IgD-negative memory B cell (primary cell): ENCODE measurements at regions not wholly inside any gene's neighbourhood (a gene's known extent, or its start where the extent isn't known, plus 50 kb on each side); places are given as distances from the start of the nearest gene placed in this dataset.

Experiments used
- H3K27ac Mint-ChIP-seq, 3 donors: one replicate each; pipeline ENCODE4 v1.8.0; 2020 to 2022; ENCODE audit warnings: mild to moderate bottlenecking in 3 of 3, mixed read lengths in 3 of 3, moderate library complexity in 1 of 3
- H3K27me3 Mint-ChIP-seq: one replicate; pipeline ENCODE4 v1.8.0; 2021; ENCODE audit warnings: mixed read lengths
- H3K36me3 Mint-ChIP-seq: one replicate; pipeline ENCODE4 v1.8.0; 2020; ENCODE audit warnings: mild to moderate bottlenecking, mixed read lengths
- H3K4me1 Mint-ChIP-seq, 3 donors: one replicate each; pipeline ENCODE4 v1.8.0; 2020 to 2022; ENCODE audit warnings: mixed read lengths in 3 of 3, mild to moderate bottlenecking in 1 of 3
- H3K4me3 Mint-ChIP-seq, 4 donors: one replicate each; pipeline ENCODE4 v1.8.0; 2020 to 2022; ENCODE audit warnings: mild to moderate bottlenecking in 4 of 4, mixed read lengths in 4 of 4, moderate library complexity in 3 of 4
- H3K9me3 Mint-ChIP-seq, 3 donors: one replicate each; pipeline ENCODE4 v1.8.0; 2020 to 2021; ENCODE audit warnings: mixed read lengths in 3 of 3, mild to moderate bottlenecking in 1 of 3

DNA sequence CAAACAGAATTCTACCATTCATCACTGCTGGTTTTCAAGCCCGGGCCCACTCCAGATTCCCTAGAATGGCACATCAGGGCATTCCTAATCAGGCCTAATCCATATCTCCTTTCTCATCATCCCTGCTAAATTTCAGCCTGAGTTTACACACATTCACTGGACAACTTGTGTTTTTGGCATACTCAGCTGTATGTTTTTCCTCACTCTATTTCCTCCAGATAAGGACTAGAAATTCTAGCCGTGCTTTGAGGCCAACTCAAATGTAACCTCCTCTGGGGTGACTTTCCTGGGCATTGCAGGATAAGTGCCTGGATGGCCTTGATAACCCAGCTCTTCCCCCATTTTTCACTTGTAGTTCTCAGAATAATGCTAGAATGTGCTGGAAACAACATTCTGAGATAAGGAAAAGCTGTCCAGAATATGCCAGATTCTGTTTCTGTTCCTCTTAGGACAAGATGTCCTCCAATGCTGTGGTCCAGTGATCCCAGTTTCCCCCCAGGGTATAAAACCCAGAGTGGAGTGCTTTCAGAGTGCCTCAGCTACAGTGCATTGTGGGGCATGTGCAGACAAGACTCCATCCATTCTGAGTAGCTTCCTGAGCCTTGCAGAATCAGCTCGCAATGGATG lies 66.9 kb upstream of the CLDN10 start:
- Mint-ChIP-seq H3K27me3 (no peaks in the 10 kb centered on the region), H3K4me3 (no peak overlapping the region), H3K36me3 (no peaks in the 10 kb centered on the region), H3K4me1 (no peaks in the 10 kb centered on the region), H3K27ac (no peak overlapping the region), H3K9me3 (no peaks in the 10 kb centered on the region)

DNA sequence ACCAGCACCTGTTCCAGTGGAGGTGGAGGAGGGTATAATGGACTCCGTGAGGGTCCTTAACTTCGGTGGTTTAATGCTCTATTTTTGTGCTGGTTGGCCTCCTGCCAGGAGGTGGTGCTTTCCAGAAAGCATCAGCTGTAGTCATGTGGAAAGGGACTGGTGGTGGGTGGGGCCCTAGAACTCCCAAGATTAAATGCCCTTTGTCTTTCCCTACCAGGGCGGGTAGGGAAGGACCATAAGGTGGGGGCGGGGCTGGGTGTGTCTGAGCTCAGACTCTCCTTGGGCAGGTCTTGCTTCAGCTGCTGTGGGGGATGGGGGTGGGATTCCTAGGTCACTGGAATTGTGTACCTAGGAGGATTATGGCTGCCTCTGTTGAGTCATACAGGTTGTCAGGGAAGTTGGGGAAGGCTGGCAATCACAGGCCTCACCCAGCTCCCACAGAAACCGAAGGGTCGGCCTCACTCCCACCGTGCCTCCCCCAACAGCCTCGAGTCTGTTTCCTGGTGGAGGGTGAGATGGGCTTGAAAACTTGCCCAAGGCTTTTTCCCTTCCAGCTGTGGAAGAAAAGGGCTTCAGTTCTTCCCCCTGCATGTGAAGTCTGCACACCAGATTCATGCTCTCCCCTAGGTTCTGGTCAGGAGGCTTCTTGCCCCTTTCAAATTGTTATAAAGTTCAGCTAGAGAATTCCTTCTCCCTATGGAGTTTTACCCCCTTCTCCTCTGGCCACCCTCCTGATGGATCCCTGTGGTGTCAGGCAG lies 60.3 kb upstream of the CLDN10 start:
- H3K4me1 Mint-ChIP-seq: peaks cover 0 to 2% (median 2%) of the 10 kb centered on the region in 3 donors
- no peaks in the 10 kb centered on the region for H3K36me3 Mint-ChIP-seq
- no peak overlapping the region for H3K27ac Mint-ChIP-seq
- H3K4me3 Mint-ChIP-seq: no peak overlapping the region
- H3K27me3 Mint-ChIP-seq: peaks cover 2% of the 10 kb centered on the region
- H3K9me3 Mint-ChIP-seq: peaks cover 2 to 11% (median 5%) of the 10 kb centered on the region in 3 donors

DNA sequence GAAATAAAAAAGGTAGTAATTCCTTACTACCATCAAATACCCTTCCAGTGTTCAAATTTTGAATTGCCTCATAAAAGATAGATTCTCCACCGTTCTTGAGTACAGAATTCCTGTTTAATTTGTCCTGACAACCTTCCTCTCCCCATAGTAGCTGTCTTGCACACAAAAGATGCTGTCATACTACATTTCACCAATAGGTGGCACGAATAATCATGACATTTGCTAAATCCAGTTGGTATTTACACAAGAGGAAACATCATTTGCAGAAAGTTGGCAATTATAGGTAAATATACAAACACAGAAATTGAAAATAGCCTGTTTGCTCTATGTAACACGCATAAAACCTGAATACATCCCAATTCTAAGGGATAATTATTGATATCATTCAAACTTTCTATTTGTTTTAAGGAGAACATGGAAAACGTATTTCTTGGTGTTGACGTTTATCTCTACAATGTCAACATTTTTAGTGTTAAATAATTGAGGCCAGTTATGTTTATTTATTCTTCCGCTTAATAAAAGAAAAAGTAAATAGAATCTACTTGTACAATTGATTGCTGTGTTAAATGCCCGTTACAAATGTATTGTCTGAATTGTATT lies 58.3 kb upstream of the CLDN10 start:
- H3K9me3 Mint-ChIP-seq: peaks cover 2 to 11% (median 5%) of the 10 kb centered on the region in 3 donors
- no peaks in the 10 kb centered on the region for H3K36me3 Mint-ChIP-seq
- peaks cover 0 to 2% (median 2%) of the 10 kb centered on the region in 3 donors for H3K4me1 Mint-ChIP-seq
- no peak overlapping the region for H3K4me3 Mint-ChIP-seq
- no peak overlapping the region for H3K27ac Mint-ChIP-seq
- peaks cover 5% of the 10 kb centered on the region for H3K27me3 Mint-ChIP-seq

DNA sequence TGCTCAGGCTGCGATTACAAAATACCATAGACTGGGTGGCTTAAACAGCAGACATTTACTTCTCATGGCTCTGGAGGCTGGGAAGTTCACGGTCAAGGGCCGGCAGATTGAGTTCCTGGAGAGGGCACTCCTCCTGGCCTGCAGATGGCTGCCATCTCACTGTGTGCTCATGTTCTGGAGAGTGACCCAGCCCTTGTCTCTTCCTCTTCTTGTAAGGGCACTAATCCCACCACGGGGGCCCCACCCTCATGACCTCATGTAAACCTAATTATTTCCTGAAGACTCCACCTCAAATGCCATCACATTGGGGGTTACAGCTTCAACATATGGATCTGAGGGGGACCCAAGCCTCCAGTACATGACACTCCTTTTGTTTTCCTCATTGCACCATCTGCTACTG lies 56.0 kb upstream of the CLDN10 start:
- Mint-ChIP-seq H3K4me3 (no peak overlapping the region), H3K9me3 (peaks cover 2 to 13% (median 12%) of the 10 kb centered on the region in 3 donors), H3K4me1 (peaks cover 0 to 2% (median 2%) of the 10 kb centered on the region in 3 donors), H3K27ac (no peak overlapping the region), H3K36me3 (no peaks in the 10 kb centered on the region), H3K27me3 (peaks cover 6% of the 10 kb centered on the region)

DNA sequence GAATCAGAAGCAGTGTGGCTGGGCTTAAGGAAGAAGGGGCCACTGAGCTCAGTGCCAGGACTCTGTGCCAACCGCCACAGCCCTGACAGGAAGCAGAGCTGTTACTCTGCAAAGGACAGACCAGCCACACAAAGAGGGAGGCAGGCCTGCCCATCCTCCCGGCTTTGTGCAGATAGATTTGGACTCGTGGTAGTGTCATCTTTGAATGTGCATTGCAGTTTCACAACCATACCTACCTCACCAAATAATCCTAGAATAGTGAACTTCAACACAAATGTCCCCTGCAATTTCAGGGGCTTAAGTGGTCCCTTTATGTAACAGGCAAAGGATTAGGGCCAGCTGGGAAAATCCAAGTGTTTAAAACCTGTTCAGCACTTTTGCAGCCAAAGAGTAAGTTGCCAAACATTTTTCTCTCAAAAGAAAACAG lies 55.1 kb upstream of the CLDN10 start:
- Mint-ChIP-seq H3K4me1 (peaks cover 0 to 2% (median 2%) of the 10 kb centered on the region in 3 donors), H3K27ac (no peak overlapping the region), H3K36me3 (peaks cover 3% of the 10 kb centered on the region), H3K9me3 (peaks cover 2 to 16% (median 14%) of the 10 kb centered on the region in 3 donors), H3K4me3 (no peak overlapping the region), H3K27me3 (peaks cover 6% of the 10 kb centered on the region)

DNA sequence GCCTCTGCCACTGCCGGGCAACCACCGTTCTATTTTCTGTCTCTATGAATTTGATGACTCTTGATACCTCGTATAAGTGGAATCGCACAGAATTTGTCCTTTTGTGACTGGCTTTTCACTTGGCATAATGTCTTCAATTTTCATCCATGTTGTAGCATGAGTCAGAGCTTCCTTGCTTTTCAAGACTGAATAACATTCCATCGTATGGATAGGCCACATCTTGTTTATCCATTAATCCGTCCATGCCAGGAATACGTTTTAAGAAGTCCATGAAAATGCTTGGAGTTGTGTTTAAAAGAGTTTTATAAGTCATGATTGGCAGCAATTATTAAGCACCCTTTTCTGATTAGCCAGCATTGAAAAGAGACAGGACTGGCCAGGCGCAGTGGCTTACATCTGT lies 53.6 kb upstream of the CLDN10 start:
- Mint-ChIP-seq H3K27me3 (peaks cover 6% of the 10 kb centered on the region), H3K36me3 (peaks cover 3% of the 10 kb centered on the region), H3K4me1 (peaks cover 0 to 2% (median 2%) of the 10 kb centered on the region in 3 donors), H3K4me3 (no peak overlapping the region), H3K9me3 (peaks cover 2 to 16% (median 14%) of the 10 kb centered on the region in 3 donors), H3K27ac (no peak overlapping the region)

DNA sequence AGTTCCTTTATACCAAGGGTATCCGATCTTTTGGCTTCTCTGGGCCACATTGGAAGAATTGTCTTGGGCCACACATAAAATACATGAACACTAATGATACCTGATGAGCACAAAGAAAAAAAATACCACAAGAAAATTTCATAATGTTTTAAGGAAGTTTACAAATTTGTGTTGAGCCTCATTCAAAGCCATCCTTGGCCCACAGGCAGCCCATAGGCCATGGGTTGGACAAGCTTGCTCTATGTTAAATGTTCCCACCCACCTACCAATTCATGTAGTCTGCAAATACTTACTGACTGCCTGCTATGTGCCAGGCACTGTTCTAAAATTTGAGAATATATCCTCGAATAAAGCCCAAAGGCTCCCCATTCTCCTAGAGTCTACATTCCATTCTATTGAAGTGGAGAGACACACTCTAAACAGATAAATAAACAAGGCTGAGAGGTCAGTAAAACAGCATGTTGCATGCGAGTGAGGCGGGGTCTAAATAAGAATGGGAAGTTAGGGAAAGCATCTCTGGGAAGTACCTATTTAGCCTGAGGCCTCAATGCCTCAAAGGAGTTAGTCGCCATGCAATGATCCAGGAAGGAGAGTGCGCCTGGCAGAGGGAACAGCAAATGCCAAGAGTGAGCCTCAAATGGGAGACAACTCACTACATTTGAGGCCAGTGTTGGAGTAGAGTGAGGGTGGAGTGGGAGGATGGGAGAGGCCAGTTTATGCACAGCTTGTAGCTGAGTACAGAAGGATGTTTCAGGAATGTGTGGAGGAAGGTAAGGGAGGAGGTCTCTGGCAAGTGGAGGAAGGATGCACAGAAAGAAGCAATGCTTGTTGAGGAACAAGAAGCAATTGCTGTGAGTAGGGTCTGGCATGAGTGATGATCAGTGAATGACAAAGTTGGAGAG lies 52.5 kb upstream of the CLDN10 start:
- H3K4me1 Mint-ChIP-seq: no peaks in the 10 kb centered on the region
- peaks cover 6% of the 10 kb centered on the region for H3K27me3 Mint-ChIP-seq
- H3K4me3 Mint-ChIP-seq: no peak overlapping the region
- H3K36me3 Mint-ChIP-seq: peaks cover 3% of the 10 kb centered on the region
- H3K27ac Mint-ChIP-seq: no peak overlapping the region
- H3K9me3 Mint-ChIP-seq: peaks cover 2 to 16% (median 14%) of the 10 kb centered on the region in 3 donors

DNA sequence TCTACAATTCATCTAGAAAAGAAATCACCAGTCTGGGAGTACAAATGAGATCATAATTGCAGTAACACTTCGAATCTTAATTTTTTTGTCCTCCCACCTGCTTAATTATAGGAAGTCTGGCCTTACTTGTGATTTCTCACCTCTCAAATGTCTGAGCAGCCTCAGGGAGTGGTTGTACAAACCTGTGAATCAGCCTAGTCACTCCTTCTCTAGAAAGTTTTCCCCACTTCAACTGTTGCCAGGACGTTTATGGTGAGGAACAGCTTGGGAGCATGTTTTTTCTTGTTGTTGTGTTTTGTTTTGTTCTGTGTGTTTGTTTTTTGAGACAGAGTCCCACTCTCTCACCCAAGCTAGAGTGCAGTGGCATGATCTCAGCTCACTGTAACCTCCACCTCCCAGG lies 50.3 kb upstream of the CLDN10 start:
- H3K4me3 Mint-ChIP-seq: no peak overlapping the region
- H3K27me3 Mint-ChIP-seq: peaks cover 9% of the 10 kb centered on the region
- peaks cover 0 to 10% (median 4%) of the 10 kb centered on the region in 3 donors for H3K9me3 Mint-ChIP-seq
- H3K36me3 Mint-ChIP-seq: peaks cover 3% of the 10 kb centered on the region
- no peak overlapping the region for H3K27ac Mint-ChIP-seq
- H3K4me1 Mint-ChIP-seq: no peaks in the 10 kb centered on the region
